Testis (tissue), 2 donors: ENCODE measurements at regions not wholly inside any gene's neighbourhood (a gene's known extent, or its start where the extent isn't known, plus 50 kb on each side); places are given as distances from the start of the nearest gene placed in this dataset.

Experiments
- DNase-seq: peaks from one replicate; pipeline ENCODE4 v3.0.0-alpha.2; 2019
- H3K27ac ChIP-seq, 2 donors: fragments of 200-600 bp; sonication (generic); one replicate each; pipeline ENCODE4 v1.5.1; 2019
- H3K27me3 ChIP-seq: fragments of 200-600 bp; sonication (generic); one replicate; pipeline ENCODE4 v1.5.1; 2019
- H3K36me3 ChIP-seq: fragments of 200-600 bp; sonication (generic); one replicate; pipeline ENCODE4 v1.5.1; 2017; ENCODE audit warnings: low read depth; ENCODE audit errors: missing control alignments
- H3K4me1 ChIP-seq: fragments of 200-600 bp; sonication (generic); one replicate; pipeline ENCODE4 v1.5.1; 2019
- H3K4me3 ChIP-seq, 2 donors: fragments of 200-600 bp; sonication (generic); one replicate each; pipeline ENCODE4 v1.5.1; 2017 to 2019
- H3K9me3 ChIP-seq: fragments of 200-600 bp; sonication (generic); one replicate; pipeline ENCODE4 v1.5.1; 2017
- POLR2A ChIP-seq: fragments of 450-650 bp; IDR thresholded peaks from one replicate; pipeline ENCODE4 v1.6.1; 2017; ENCODE audit warnings: antibody characterized with exemption, mild to moderate bottlenecking, moderate library complexity
- WGBS, 2 donors: methylation state at CpG; one replicate each; pipeline ENCODE4 v1.1.5; 2018; 5-methylcytosine and 5-hydroxymethylcytosine counted together
- intact Hi-C: fragments of 100-400 bp; cut with DNase I; formaldehyde crosslinking; loops from one replicate; pipeline ENCODE4 v1.15.1; 2023; ENCODE audit warnings: low total_unique reads
- TF ChIP-seq, protein P1 (sequence below), 3 experiments: fragments of 450-650 bp in 2 of 3; fragments of 200-600 bp in 1 of 3; sonication (generic) in 1 of 3; IDR thresholded peaks; one replicate each; pipeline ENCODE4 v1.5.1; 2016 to 2019; ENCODE audit warnings: antibody characterized with exemption in 3 of 3, mild to moderate bottlenecking in 2 of 3, moderate library complexity in 1 of 3

DNA sequence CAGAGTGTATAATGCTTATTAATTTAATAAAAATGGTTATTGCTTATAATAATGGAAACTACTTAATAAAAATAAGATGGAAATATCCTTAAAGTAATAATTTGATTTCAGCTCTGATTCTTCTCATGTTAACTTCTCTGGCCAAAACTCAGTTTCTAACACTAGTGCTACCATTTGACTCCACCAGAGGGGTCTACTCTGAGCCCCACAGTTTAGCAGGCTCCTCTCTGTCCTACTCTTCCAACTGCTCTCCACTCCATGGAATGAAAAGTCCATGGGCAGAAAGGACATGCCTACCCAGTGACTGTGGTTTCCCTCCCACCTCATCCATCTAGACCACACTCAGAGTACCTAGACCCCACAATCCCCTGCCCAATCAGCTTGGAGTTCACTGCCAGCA lies 489.1 kb upstream of the CAMK1G start:
- TF ChIP-seq, protein P1, sequence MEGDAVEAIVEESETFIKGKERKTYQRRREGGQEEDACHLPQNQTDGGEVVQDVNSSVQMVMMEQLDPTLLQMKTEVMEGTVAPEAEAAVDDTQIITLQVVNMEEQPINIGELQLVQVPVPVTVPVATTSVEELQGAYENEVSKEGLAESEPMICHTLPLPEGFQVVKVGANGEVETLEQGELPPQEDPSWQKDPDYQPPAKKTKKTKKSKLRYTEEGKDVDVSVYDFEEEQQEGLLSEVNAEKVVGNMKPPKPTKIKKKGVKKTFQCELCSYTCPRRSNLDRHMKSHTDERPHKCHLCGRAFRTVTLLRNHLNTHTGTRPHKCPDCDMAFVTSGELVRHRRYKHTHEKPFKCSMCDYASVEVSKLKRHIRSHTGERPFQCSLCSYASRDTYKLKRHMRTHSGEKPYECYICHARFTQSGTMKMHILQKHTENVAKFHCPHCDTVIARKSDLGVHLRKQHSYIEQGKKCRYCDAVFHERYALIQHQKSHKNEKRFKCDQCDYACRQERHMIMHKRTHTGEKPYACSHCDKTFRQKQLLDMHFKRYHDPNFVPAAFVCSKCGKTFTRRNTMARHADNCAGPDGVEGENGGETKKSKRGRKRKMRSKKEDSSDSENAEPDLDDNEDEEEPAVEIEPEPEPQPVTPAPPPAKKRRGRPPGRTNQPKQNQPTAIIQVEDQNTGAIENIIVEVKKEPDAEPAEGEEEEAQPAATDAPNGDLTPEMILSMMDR (IDR thresholded peaks at IDR 0.05), result no peak
- no peak for TF ChIP-seq POLR2A
- Histone ChIP-seq H3K4me1 (no peaks in the 10 kb centered on the region), H3K27me3 (no peaks in the 10 kb centered on the region), H3K9me3 (no peaks in the 10 kb centered on the region), H3K36me3 (no peaks in the 10 kb centered on the region), H3K27ac (no peak overlapping the region), H3K4me3 (no peak overlapping the region)
- no peak for DNase-seq
- intact Hi-C loops, result no loop called here

DNA sequence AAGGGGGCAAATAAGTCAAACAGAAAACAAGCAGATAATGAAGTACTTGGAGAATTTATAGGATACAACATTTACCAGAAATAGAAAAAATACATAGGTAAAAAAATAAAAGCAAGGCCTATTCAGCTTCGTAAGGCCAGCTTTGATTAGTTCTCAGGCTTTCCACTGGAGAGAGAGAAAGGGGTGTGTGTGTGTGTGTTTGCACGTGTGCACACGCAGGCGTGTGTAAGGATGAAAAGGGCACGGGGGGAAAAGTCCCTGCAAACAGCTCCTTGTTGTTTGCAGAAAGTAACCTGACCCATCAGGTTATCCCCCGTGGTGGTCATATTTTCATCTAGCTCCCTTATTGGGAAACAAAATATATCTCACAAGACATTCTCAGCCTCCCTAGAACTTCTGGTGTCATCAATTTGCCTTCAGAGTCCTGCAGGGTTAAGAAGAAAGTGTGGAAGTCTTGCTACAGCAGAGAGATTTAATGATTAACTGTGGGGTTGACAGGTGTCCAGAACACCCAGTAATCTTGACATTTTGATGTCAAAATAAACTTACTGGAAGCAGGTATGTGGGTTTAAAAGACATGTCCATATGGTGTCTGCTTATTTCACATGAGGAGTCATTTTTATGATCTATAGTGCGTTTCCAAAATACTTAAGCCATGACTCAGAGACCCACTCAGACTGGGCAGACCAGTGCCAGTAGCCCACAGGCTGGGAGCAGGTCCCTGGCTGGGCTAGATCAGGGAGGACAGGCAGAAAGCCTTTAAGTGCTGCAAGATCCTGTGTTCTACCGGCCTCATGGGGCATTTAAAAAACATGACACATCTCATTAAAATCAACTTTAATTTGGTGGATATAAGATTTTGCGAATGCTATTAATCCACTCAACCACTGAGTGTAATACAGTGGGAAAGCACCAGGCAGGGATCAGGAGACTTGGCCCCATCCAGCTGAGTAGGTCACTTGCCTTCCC lies 487.6 kb upstream of the CAMK1G start:
- H3K4me1 ChIP-seq, result no peaks in the 10 kb centered on the region
- TF ChIP-seq, protein P1 (IDR thresholded peaks at IDR 0.05), result no peak
- TF ChIP-seq POLR2A, result no peak
- no peaks in the 10 kb centered on the region for H3K9me3 ChIP-seq
- WGBS, 2 donors, result 65 to 70% methylated on average over 9 of the region's 9 CpGs
- no peak overlapping the region for H3K4me3 ChIP-seq
- H3K27ac ChIP-seq, result no peak overlapping the region
- intact Hi-C loops, result no loop called here
- no peaks in the 10 kb centered on the region for H3K36me3 ChIP-seq
- DNase-seq, result no peak
- H3K27me3 ChIP-seq, result no peaks in the 10 kb centered on the region

DNA sequence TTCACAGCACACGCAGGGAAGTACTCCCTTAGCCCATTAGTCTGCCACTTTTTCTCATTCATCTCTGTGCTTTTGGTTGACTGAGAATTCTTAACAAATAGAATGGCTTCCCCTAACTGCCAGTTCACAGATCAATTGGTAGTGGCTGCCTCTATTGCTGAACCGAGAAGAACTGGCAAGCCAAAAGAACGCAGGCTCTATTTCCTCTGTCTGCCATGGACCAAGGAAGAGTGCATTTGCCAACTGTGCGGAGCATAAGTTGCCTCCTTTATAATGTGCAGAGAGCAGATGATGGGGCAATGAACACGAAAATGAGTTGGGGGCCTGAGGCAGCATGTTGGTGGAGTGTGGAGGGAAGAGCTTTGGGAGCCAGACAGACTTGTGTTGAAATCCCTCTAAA lies 483.1 kb upstream of the CAMK1G start:
- DNase-seq, result no peak
- intact Hi-C loops, result no loop called here
- 86 to 89% methylated on average over 5 of the region's 5 CpGs for WGBS, 2 donors
- Histone ChIP-seq H3K4me1 (no peaks in the 10 kb centered on the region), H3K27ac (no peak overlapping the region), H3K4me3 (no peak overlapping the region), H3K9me3 (no peaks in the 10 kb centered on the region), H3K36me3 (no peaks in the 10 kb centered on the region), H3K27me3 (no peaks in the 10 kb centered on the region)
- no peak for TF ChIP-seq POLR2A
- TF ChIP-seq, protein P1 (IDR thresholded peaks at IDR 0.05), result no peak

DNA sequence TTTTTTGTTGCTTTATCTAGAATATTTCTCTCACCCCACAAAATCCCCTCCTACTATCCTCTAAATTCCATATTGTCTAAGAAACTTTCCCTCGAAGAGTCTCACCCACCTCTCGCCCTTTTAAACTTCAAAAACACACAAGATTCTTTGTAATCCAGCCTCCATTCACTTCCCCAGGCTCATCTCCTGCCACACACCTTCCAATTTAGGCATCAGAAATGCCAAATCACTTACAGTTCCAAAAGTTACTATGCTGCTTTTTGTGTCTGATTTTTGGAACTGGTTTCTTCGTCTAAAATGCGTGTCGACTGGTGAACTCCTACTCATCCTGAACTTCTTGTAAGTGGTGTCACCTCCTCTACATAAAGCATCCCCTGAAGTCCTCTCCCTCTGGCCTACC lies 482.4 kb upstream of the CAMK1G start:
- no peak overlapping the region for H3K4me3 ChIP-seq
- no peak overlapping the region for H3K27ac ChIP-seq
- TF ChIP-seq, protein P1 (IDR thresholded peaks at IDR 0.05), result no peak
- TF ChIP-seq POLR2A, result no peak
- no peaks in the 10 kb centered on the region for H3K27me3 ChIP-seq
- H3K36me3 ChIP-seq, result no peaks in the 10 kb centered on the region
- no peaks in the 10 kb centered on the region for H3K9me3 ChIP-seq
- intact Hi-C loops, result no loop called here
- no peaks in the 10 kb centered on the region for H3K4me1 ChIP-seq
- 73 to 79% methylated on average over 5 of the region's 5 CpGs for WGBS, 2 donors
- no peak for DNase-seq

DNA sequence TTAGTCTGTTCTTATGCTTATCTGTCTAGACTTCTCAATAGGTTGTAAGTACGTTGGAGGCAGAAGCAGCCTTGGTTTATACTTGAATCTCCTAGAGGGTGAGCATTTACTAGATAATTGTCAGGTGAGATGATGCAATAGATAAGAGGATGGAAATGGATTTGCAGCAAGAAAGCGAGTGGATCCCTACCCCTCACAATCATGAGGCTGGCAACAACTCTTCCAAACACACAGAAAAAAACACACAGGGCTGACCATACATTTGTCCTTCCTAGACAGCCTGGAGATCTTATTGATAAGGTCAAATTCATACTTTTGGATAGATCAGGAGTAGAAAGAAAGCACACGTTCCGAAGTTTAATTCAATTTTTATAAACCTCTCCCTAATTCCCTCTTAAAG lies 481.4 kb upstream of the CAMK1G start:
- Histone ChIP-seq H3K36me3 (no peaks in the 10 kb centered on the region), H3K27me3 (no peaks in the 10 kb centered on the region), H3K4me1 (no peaks in the 10 kb centered on the region), H3K27ac (no peak overlapping the region), H3K4me3 (no peak overlapping the region), H3K9me3 (no peaks in the 10 kb centered on the region)
- TF ChIP-seq POLR2A, result no peak
- TF ChIP-seq, protein P1 (IDR thresholded peaks at IDR 0.05), result no peak
- 63 to 68% methylated on average over 4 of the region's 4 CpGs for WGBS, 2 donors
- intact Hi-C loops, result no loop called here
- no peak for DNase-seq
